ENCODE measurements at regions not wholly inside any gene's neighbourhood (a gene's known extent, or its start where the extent isn't known, plus 50 kb on each side); places are given as distances from the start of the nearest gene placed in this dataset.

DNA sequence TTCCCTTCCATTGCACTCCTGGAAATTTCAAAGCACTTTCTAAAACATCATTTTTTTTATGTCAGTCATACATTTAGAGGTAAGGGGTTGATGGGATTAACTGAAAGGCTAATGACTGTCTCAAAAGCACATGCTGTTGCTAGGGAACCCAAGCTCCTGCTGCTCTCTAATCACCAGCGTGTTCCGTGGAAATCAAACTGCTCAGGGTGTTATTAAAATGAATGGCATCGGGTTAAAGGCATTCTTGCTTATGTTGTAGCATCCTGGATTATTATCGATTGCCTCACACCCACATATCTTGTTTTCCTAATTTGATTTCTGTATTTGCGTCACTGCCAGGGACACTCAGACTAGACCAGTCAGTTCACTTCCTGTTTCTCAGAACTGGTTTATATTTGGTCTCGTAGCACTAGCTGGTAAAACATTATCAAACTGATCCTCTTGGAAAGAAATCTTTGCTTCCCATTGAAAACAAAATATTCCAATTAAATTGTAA is 216.5 kb upstream of the MKLN1 start:
- DNase-seq: peak; percentile 34

DNA sequence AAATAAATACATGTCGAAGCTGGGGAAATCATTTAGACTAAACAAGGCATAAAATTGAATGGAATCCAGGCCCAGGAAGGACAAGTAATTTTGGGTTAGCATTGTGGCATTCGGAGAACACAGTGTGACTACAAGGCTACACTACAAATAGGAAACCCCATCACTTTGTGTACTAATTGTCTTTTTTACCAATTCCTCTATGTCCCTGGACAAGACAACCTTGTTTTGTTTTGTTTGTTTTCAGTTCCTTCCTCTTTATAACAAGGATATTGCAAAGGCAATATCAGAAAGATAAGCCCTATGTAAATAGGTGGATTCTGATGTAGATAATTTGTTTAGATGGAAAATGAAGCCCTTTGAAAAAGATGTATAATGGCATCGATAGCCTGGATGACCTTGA is 215.9 kb upstream of the MKLN1 start:
- no peak for DNase-seq

DNA sequence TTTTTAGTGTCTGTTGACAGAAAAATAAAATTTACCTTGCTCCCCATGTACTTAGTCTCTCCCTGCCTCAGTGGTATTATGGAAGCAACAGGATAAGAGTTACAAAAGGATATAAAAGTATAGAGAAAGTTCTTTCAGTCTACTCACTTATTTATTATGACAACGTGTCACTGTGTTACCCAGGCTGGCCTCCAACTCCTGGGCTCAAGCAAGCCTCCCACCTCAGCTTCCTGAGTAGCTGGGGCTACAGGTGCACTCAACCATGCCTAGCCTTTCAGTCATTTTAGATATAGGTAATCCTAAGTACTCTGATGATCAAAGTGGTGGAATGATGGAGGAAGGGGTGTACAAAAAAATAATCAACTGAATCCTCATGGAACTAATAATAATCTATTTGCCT is 215.2 kb upstream of the MKLN1 start:
- DNase-seq: no peak

DNA sequence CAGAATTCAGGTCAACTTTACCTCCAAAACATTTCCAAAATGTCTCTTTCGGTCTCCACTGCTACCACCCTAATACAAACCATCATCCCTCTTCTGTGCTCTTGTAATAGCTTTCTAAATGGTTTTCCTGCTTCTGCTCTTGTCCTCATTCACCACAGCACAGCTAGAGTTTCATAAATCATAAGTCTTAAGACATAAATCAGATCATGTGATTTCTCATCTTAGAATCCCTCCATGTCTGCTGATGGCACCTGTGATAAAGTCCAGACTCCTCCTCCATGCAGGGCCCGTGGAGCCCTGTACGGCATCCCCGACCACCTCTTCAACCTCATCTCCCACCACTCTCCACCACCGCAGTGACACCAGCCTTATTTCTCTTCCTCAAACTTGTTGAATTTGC is 212.3 kb upstream of the MKLN1 start:
- DNase-seq: no peak

DNA sequence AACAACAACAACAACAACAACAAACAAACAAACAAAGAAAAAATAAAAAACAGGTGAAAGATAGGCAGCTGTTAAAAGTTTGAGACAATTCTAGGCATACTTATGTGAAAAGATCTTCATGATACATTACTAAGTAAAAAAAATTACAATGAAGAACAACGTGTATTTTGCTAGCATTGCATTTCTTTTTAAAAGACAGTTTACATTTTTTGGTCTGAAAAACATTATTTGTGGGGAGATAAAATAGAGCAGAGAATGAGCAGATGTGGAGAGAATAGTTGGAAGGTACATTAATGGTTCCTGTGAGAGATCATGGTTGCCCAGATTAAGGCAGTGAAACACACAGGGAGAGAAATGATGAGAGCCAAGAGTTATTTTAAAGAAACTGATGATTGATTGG is 210.2 kb upstream of the MKLN1 start:
- DNase-seq: no peak

GRCh38 chr7:131119381-131119780 is 208.3 kb upstream of the MKLN1 start:
- DNase-seq: no peak

- DNase-seq: no peak
Measured at GRCh38 chr7:131122394-131122793, 205.3 kb upstream of the MKLN1 start.

GRCh38 chr7:131124001-131124629 is 203.6 kb upstream of the MKLN1 start:
- no peak for DNase-seq

- no peak for DNase-seq
Measured at GRCh38 chr7:131124867-131125266, 202.8 kb upstream of the MKLN1 start.

- DNase-seq: no peak
Measured at GRCh38 chr7:131130324-131130723, 197.4 kb upstream of the MKLN1 start.

GRCh38 chr7:131131012-131131745 is 196.5 kb upstream of the MKLN1 start:
- DNase-seq: no peak

DNA sequence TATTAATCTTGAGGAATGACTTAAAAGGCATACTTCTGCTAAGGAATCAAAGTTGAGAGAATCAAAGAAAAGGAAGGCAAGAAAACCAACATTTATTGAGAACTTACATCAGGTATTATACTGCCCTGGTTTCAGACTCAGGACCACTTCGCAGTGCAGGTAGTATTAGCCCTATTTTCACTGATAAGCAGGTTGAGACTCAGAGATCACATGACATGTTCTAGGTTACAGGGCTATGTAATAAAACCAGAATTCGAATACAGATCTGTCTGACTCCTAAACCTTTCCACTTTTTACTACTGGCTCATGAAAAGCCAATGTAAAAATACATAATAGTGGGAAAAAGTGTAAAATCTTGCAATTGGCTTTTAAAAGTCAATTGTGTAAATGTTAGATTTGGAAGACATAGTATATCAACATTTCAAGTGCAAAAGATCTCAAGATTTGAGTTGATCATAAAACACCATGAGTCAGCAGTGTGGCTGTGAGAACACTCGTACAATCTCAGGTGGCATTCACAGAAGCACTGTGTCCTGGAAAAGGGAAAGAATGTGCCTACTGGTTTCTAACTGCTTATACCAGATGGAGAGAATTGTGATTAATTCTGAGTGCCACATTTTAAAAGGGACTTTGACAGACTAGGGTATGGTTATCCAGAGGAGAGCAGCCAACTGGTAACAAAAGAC is 195.8 kb upstream of the MKLN1 start:
- DNase-seq: no peak

DNA sequence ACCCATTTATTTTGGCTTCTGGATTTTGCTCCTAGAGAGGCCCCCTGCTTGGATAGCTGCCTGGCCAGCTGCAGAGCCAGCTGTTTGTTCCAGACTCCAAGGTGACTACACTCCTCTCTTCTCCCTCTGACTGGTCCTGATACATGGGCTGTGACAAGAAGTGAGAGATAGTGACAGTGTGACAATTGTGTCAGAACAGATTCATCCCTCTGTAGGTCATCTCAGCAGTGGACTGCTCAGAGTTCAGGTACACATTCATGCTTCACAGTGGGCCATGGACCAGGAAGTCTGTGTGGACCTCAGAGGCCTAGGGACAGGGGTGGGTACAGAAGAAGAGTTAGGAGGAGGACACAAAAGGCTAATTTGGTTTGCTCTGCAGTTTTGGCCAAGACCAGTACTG is 188.2 kb upstream of the MKLN1 start:
- no peak for DNase-seq

DNA sequence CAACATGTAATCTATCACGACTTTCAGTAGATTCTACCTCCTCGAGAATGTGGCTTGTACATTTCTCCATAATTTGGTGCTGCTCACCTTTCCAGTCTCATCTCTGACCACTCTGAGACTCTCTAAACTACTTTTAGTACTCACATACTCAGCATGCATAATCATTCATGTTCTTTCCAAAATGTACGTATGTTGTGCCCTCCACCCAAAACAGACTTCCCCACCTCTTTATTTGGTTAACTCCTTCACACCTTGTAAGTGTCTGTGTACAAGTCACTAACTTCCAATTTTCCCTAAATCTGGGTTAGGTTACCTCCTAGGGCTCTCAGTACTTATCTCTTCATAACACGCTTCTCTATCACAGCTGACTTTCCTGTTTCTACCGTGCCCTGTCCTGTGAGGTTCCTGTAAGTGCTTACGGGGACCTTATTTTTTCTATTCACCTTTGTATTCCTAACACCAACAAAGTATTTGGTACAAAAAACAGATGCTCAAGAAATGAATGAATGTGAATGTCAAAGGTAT is 186.2 kb upstream of the MKLN1 start:
- no peak for DNase-seq

GRCh38 chr7:131143869-131144268 is 183.8 kb upstream of the MKLN1 start:
- DNase-seq: no peak

GRCh38 chr7:131145026-131145425 is 182.7 kb upstream of the MKLN1 start:
- no peak for DNase-seq

DNA sequence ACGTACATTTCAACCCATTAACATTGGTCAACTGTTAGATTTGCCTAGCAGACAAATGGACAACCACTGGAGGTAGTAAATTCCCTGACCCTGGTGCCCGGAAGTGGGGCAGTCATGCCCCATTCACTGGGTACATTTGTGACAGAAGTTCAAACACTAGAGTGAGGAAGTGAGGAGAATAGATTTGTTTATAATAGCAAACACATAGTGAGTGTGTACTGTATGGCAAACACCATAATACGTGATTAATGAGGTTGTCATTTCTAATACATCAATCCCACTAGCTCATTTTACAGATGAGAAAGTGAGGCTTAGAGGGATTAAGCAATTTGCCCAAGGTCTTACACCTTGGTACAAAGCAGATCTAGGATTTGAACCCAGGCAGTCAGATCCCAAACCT is 181.9 kb upstream of the MKLN1 start:
- no peak for DNase-seq

GRCh38 chr7:131147604-131148003 is 180.1 kb upstream of the MKLN1 start:
- DNase-seq: no peak

DNA sequence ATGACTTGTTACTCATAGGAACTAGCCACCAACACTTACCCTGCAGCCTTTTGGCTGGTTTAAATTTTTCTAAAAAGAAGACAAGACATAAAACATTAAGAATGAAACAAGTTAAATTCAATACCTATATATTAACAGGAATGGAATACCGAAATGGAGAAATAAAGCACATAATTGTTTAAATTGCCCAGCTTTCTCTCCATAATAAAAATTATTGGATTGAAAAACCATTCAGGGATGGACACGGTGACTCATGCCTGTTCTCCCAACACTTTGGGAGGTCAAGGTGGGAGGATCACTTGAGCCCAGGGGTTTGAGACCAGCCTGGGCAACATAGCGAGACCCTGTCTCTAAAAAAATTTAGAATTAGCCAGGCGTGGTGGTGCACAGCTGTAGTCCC is 179.4 kb upstream of the MKLN1 start:
- DNase-seq: no peak

DNA sequence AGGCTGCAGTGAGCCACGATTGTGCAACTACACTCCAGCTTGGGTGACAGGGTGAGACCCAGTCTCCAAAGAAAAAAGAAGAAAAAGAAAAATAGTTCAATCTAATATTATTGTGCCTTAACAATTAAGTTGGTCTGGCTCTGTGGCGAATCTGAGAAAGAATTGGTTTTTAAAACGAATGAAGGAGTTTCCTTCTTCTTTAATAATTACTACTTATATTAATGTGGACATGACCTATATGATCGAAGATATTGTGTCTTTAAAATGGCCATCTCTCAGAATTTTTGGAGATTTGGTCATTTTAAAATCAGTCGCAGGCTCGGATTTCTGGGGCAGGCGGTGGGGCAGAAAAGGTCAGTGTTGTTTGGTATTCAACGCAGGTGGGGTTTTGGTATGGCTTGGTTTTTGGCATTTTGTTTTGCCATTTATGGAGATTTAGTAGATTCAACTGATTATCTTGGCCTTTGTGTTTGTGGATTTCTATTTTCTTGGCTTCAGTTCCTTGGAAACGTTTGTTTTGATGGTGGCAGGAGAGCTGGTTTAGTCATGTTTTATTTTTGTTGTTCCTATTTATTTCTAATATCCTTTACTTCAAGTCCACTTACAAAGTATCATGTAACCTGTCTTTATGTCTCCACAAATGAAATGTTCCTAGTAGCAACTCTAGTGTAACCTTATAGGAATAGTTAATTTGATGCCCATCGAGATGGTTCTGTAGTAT is 178.8 kb upstream of the MKLN1 start:
- no peak for DNase-seq

DNA sequence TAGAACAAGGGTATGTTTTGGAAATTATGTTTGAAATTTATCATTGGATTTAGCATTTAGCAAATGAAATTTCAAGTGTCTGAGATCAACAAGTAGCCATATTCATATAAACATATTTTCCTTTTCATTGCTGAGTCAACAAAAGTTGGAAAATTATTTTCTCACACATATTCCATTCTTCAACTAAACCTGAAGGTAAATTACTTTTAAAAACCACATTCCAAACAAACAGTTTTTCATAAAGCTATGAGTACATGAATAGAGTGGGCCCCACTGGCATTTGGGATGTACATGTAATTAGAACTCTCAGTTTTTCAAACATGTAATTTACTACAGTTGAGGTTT is 178.3 kb upstream of the MKLN1 start:
- no peak for DNase-seq

DNA sequence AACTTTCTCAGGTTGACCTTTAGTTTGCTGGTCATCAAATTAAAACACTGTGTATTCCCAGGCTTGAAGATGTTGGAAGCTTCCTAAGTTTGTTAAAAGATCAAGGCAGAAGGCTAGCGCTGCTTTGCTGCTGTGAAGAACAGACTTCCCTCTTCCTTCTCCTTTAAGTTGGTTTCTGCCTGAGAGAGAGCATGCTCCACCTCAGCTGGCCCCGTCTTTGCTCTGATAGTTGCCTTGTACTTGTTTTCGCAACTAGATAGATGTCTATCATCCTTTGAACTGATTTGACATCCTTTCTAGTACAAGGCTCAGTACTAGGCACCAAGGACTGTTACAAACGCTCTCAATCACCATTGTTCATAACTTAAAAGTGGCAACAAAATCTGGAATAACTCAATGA is 177.8 kb upstream of the MKLN1 start:
- DNase-seq: no peak

DNA sequence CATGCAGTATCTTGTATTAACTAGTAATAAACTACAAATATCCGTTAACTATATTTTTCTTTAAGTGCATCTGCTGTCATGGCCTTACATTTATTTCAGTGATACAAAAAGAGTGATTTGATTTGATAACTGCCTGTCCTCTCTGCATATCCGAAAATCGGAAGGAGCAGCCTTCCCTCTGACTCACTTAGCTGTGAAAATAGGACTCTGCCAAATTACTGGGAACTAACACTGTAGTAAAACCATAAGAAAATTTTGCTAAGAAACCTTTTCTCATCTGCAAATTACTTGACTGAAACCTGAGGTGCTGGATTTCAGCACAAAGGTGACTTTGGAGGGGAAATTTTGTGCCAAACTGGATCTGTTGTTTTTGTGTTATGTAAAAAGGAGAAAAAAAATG is 176.6 kb upstream of the MKLN1 start:
- DNase-seq: no peak
